H1 (cell line): ENCODE measurements at regions not wholly inside any gene's neighbourhood (a gene's known extent, or its start where the extent isn't known, plus 50 kb on each side); places are given as distances from the start of the nearest gene placed in this dataset.

Experiments
- CTCF ChIA-PET: fragments of 300-600 bp; sonication (Branson Sonifier 250); formaldehyde crosslinking; loops from one replicate; lab custom pipeline; 2021; ENCODE audit not compliant: partially characterized antibody; lab: Charles Lee
- POLR2A ChIA-PET: fragments of 300-600 bp; sonication (Branson Sonifier 250); formaldehyde crosslinking; loops from one replicate; lab custom pipeline; 2021; ENCODE audit warnings: inconsistent platforms; ENCODE audit not compliant: partially characterized antibody; lab: Charles Lee
- DNase-seq, 2 experiments: peaks; one replicate each; pipeline versions ENCODE4 v3.0.0 to v3.0.0-alpha.2; 2010 to 2022; ENCODE audit warnings: low spot score in 2 of 2, low read depth in 1 of 2, mixed read lengths in 1 of 2
- FAIRE-seq: peaks from 2 replicates; lab custom pipeline; 2011; peaks lifted over from hg19 to GRCh38; lab: Jason Lieb, UNC
- H2AFZ ChIP-seq: 2 replicates; pipeline ENCODE4 v1.8.1; 2012; ENCODE audit warnings: low read length, inconsistent platforms
- H2AK5ac ChIP-seq: 2 replicates; pipeline ENCODE4 v1.6.1; 2013; ENCODE audit warnings: low read depth, low read length
- H2BK120ac ChIP-seq: replicated peaks from 2 replicates; pipeline ENCODE3; 2013; ENCODE audit warnings: low read depth, low read length, inconsistent platforms
- H2BK12ac ChIP-seq: 2 replicates; pipeline ENCODE4 v1.6.1; 2013; ENCODE audit warnings: low read depth, low read length
- H2BK15ac ChIP-seq: 2 replicates; pipeline ENCODE4 v1.6.1; 2013; ENCODE audit warnings: low read length
- H2BK20ac ChIP-seq: 2 replicates; pipeline ENCODE4 v1.6.1; 2013; ENCODE audit warnings: low read length
- H2BK5ac ChIP-seq: 2 replicates; pipeline ENCODE4 v1.6.1; 2013; ENCODE audit warnings: low read depth, low read length
- H3K14ac ChIP-seq: 2 replicates; pipeline ENCODE4 v1.6.1; 2013; ENCODE audit warnings: inconsistent platforms; ENCODE audit not compliant: insufficient read length
- H3K18ac ChIP-seq: 2 replicates; pipeline ENCODE4 v1.6.1; 2013; ENCODE audit warnings: low read length; ENCODE audit errors: extremely low read depth
- H3K23ac ChIP-seq: 2 replicates; pipeline ENCODE4 v1.6.1; 2013; ENCODE audit warnings: inconsistent platforms; ENCODE audit not compliant: insufficient read length
- H3K23me2 ChIP-seq: 2 replicates; pipeline ENCODE4 v1.6.1; 2013; ENCODE audit warnings: low read depth, low read length
- H3K27ac ChIP-seq: 2 replicates; pipeline ENCODE4 v1.6.1; 2011; ENCODE audit warnings: low read depth, low read length, inconsistent platforms
- H3K27me3 ChIP-seq, 4 experiments: replicated peaks in 1 of 4; 1 replicate in 1 of 4; 2 replicates in 3 of 4; pipeline versions ENCODE4 v1.6.1 to v1.8.1; 2011 to 2013; ENCODE audit warnings: low read length in 3 of 4, mild to moderate bottlenecking in 3 of 4, inconsistent platforms in 2 of 4, mixed read lengths in 2 of 4, moderate library complexity in 1 of 4; ENCODE audit not compliant: control insufficient read depth in 3 of 4, insufficient read depth in 3 of 4; ENCODE audit errors: extremely low read depth in 1 of 4
- H3K36me3 ChIP-seq, 4 experiments: 2 replicates each; pipeline versions ENCODE4 v1.6.1 to v1.8.1; 2011 to 2013; ENCODE audit warnings: mild to moderate bottlenecking in 4 of 4, low read length in 3 of 4, moderate library complexity in 2 of 4, control low read depth in 1 of 4, inconsistent platforms in 1 of 4; ENCODE audit not compliant: insufficient read depth in 4 of 4, control insufficient read depth in 2 of 4
- H3K4ac ChIP-seq: replicated peaks from 2 replicates; pipeline ENCODE3; 2013; ENCODE audit warnings: low read length, low read depth, mixed read lengths, inconsistent platforms; ENCODE audit not compliant: insufficient read length
- H3K4me1 ChIP-seq, 4 experiments: replicated peaks in 1 of 4; 1 replicate in 1 of 4; 2 replicates in 3 of 4; pipeline versions ENCODE4 v1.6.1 to v1.8.1; 2011 to 2013; ENCODE audit warnings: low read length in 3 of 4, inconsistent platforms in 2 of 4, mixed read lengths in 1 of 4; ENCODE audit not compliant: insufficient read depth in 4 of 4, control insufficient read depth in 3 of 4
- H3K4me2 ChIP-seq, 2 experiments: 2 replicates each; pipeline versions ENCODE4 v1.6.1 to v1.8.1; 2011 to 2013; ENCODE audit warnings: low read depth in 2 of 2, low read length in 2 of 2, control low read depth in 1 of 2, inconsistent platforms in 1 of 2, mild to moderate bottlenecking in 1 of 2; ENCODE audit not compliant: insufficient read depth in 1 of 2
- H3K4me3 ChIP-seq, 4 experiments: fragments of 200-600, 300-600 bp in 1 of 4; sonication (generic), shearing (Covaris generic), sonication (Bioruptor Twin) in 1 of 4; 2 replicates each; pipeline versions ENCODE4 v1.5.1 to v1.8.1; 2011 to 2016; ENCODE audit warnings: low read length in 4 of 4, low read depth in 3 of 4, control low read depth in 2 of 4, inconsistent platforms in 2 of 4, mild to moderate bottlenecking in 2 of 4, mixed read lengths in 1 of 4, moderate library complexity in 1 of 4; ENCODE audit not compliant: insufficient read depth in 2 of 4; ENCODE audit errors: extremely low read depth in 1 of 4
- H3K56ac ChIP-seq: replicated peaks from 2 replicates; pipeline ENCODE3; 2013; ENCODE audit warnings: low read depth, mild to moderate bottlenecking, mixed read lengths, low read length, inconsistent platforms; ENCODE audit not compliant: insufficient read length
- H3K79me1 ChIP-seq: 2 replicates; pipeline ENCODE4 v1.6.1; 2013; ENCODE audit warnings: low read depth, low read length, control low read depth
- H3K79me2 ChIP-seq, 2 experiments: 2 replicates each; pipeline versions ENCODE4 v1.6.1 to v1.8.1; 2012 to 2013; ENCODE audit warnings: low read length in 2 of 2, mild to moderate bottlenecking in 2 of 2, inconsistent platforms in 1 of 2; ENCODE audit not compliant: insufficient read depth in 2 of 2, control insufficient read depth in 1 of 2
- H3K9ac ChIP-seq, 4 experiments: replicated peaks in 1 of 4; 1 replicate in 1 of 4; 2 replicates in 3 of 4; pipeline versions ENCODE4 v1.6.1 to v1.8.1; 2011 to 2013; ENCODE audit warnings: low read depth in 3 of 4, low read length in 3 of 4, control low read depth in 2 of 4, mild to moderate bottlenecking in 2 of 4, moderate library complexity in 2 of 4, inconsistent platforms in 1 of 4; ENCODE audit errors: extremely low read depth in 1 of 4
- H3K9me3 ChIP-seq, 2 experiments: 2 replicates each; pipeline versions ENCODE4 v1.6.1 to v1.8.1; 2012 to 2013; ENCODE audit warnings: mild to moderate bottlenecking in 2 of 2, moderate library complexity in 2 of 2, control low read depth in 1 of 2, inconsistent platforms in 1 of 2, low read depth in 1 of 2, low read length in 1 of 2, mixed read lengths in 1 of 2; ENCODE audit not compliant: insufficient read depth in 2 of 2
- H4K20me1 ChIP-seq, 2 experiments: replicated peaks in 1 of 2; 2 replicates each; pipeline versions ENCODE3 to v1.8.1; 2011 to 2013; ENCODE audit warnings: inconsistent platforms in 2 of 2, low read length in 2 of 2, mild to moderate bottlenecking in 1 of 2; ENCODE audit not compliant: insufficient read depth in 2 of 2, control insufficient read depth in 1 of 2
- H4K5ac ChIP-seq: 2 replicates; pipeline ENCODE4 v1.6.1; 2013; ENCODE audit warnings: low read length, low read depth, mixed read lengths, inconsistent platforms; ENCODE audit not compliant: insufficient read length
- H4K8ac ChIP-seq: 2 replicates; pipeline ENCODE4 v1.8.0; 2013; ENCODE audit warnings: mild to moderate bottlenecking, moderate library complexity, low read length, inconsistent platforms; ENCODE audit not compliant: insufficient read depth; ENCODE audit errors: extremely low read depth
- H4K91ac ChIP-seq: replicated peaks from 2 replicates; pipeline ENCODE3; 2013; ENCODE audit warnings: low read length, mixed read lengths, inconsistent platforms; ENCODE audit not compliant: insufficient read length
- ASH2L ChIP-seq: fragments of 200-600, 300-600 bp; sonication (generic); IDR thresholded peaks from one replicate; pipeline ENCODE4 v1.7.1; 2017; ENCODE audit warnings: low read length
- BACH1 ChIP-seq: IDR thresholded peaks from 2 replicates; pipeline ENCODE4 v1.6.1; 2012; ENCODE audit warnings: low read length, improper control_type of control experiment
- CEBPB ChIP-seq: IDR thresholded peaks from 2 replicates; pipeline ENCODE4 v1.6.1; 2012; ENCODE audit warnings: low read depth, low read length
- EP300 ChIP-seq, 2 experiments: IDR thresholded peaks; 1 replicate in 1 of 2; 2 replicates in 1 of 2; pipeline ENCODE4 v1.6.1; 2011 to 2012; ENCODE audit warnings: low read depth in 2 of 2, low read length in 2 of 2, mild to moderate bottlenecking in 2 of 2, borderline replicate concordance in 1 of 2, inconsistent platforms in 1 of 2, moderate library complexity in 1 of 2
- EZH2 ChIP-seq: fragments of 200-600 bp; sonication (generic); IDR thresholded peaks from 2 replicates; pipeline ENCODE4 v1.7.1; 2012; ENCODE audit warnings: low read depth, mild to moderate bottlenecking, moderate library complexity, low read length, inconsistent platforms; ENCODE audit not compliant: severe bottlenecking
- HDAC2 ChIP-seq, 2 experiments: fragments of 300-600 bp in 1 of 2; sonication (generic) in 1 of 2; IDR thresholded peaks; 2 replicates each; pipeline ENCODE4 v1.6.1; 2011 to 2012; ENCODE audit warnings: low read depth in 2 of 2, low read length in 2 of 2, mild to moderate bottlenecking in 2 of 2, moderate library complexity in 2 of 2, borderline replicate concordance in 1 of 2, inconsistent platforms in 1 of 2
- MAX ChIP-seq: IDR thresholded peaks from 2 replicates; pipeline ENCODE4 v1.6.1; 2012; ENCODE audit warnings: inconsistent platforms
- PHF8 ChIP-seq: fragments of 200-600 bp; sonication (generic); conservative IDR thresholded peaks from 2 replicates; pipeline ENCODE4 v1.7.1; 2012; ENCODE audit warnings: low read depth, mild to moderate bottlenecking, inconsistent platforms, low read length, moderate library complexity
- SAP30 ChIP-seq: fragments of 300-600 bp; sonication (generic); IDR thresholded peaks from 2 replicates; pipeline ENCODE4 v1.7.1; 2012; ENCODE audit warnings: low read length, moderate library complexity, mild to moderate bottlenecking, inconsistent platforms; ENCODE audit not compliant: insufficient read depth, insufficient replicate concordance
- SP2 ChIP-seq: IDR thresholded peaks from 2 replicates; pipeline ENCODE4 v1.6.1; 2012; ENCODE audit warnings: mild to moderate bottlenecking, low read length, inconsistent platforms
- TBP ChIP-seq: IDR thresholded peaks from 2 replicates; pipeline ENCODE4 v1.6.1; 2011; ENCODE audit warnings: low read depth, low read length, improper control_type of control experiment
- ZNF274 ChIP-seq: IDR thresholded peaks from 2 replicates; pipeline ENCODE4 v1.7.0; 2012; ENCODE audit warnings: low read length, borderline replicate concordance; ENCODE audit errors: extremely low read depth
- WGBS, 2 experiments: shearing (Covaris generic) in 1 of 2; methylation state at CpG; one replicate each; pipeline versions ENCODE4 v1.1.6 to v1.1.7; 2013 to 2015; ENCODE audit warnings: low lambda C conversion rate in 2 of 2, mixed read lengths in 2 of 2, inconsistent platforms in 1 of 2, low coverage in 1 of 2, missing lambda C conversion rate in 1 of 2; ENCODE audit not compliant: insufficient replicate concordance in 2 of 2, insufficient coverage in 1 of 2, insufficient read length in 1 of 2; ENCODE audit errors: extremely low coverage in 1 of 2, missing lambda C conversion rate in 1 of 2; 5-methylcytosine and 5-hydroxymethylcytosine counted together

GRCh38 chr5:121763665-121764064 is 88.0 kb upstream of the FTMT start:
- no peaks in the 10 kb centered on the region for H3K4me1 ChIP-seq
- no peaks in the 10 kb centered on the region for H3K27me3 ChIP-seq
- no peak overlapping the region for H2BK5ac ChIP-seq
- no peak overlapping the region for H3K9ac ChIP-seq
- no peak overlapping the region for H2BK12ac ChIP-seq
- H3K18ac ChIP-seq, result no peak overlapping the region
- no peaks in the 10 kb centered on the region for H3K9me3 ChIP-seq
- no peak overlapping the region for H3K27ac ChIP-seq
- no peak overlapping the region for H3K4me2 ChIP-seq
- no peak overlapping the region for H3K23ac ChIP-seq
- no peak overlapping the region for H2BK120ac ChIP-seq
- CTCF ChIA-PET, result interaction anchor here (1.3 kb wide), 1 partner anchor 108 kb away, joined by 3 read pairs; no protein-coding TSS in a partner anchor
- POLR2A ChIA-PET, result no interaction called here
- H4K8ac ChIP-seq, result no peak overlapping the region
- no peak overlapping the region for H4K5ac ChIP-seq
- H4K20me1 ChIP-seq, result no peaks in the 10 kb centered on the region
- no peak overlapping the region for H3K14ac ChIP-seq
- no peak overlapping the region for H3K4me3 ChIP-seq
- 91% methylated on average over 2 of the region's 2 CpGs; no CpG with 5 or more reads in 1 of the 2 experiments for WGBS, 2 experiments
- H2AFZ ChIP-seq, result no peak overlapping the region
- H2BK20ac ChIP-seq, result no peak overlapping the region
- DNase-seq (no peak), FAIRE-seq (peak; percentile 32)
- no peaks in the 10 kb centered on the region for H3K79me2 ChIP-seq
- H3K56ac ChIP-seq, result no peak overlapping the region
- no peaks in the 10 kb centered on the region for H3K79me1 ChIP-seq
- H4K91ac ChIP-seq, result no peak overlapping the region
- no peak overlapping the region for H2BK15ac ChIP-seq
- H3K4ac ChIP-seq, result no peak overlapping the region
- no peak overlapping the region for H2AK5ac ChIP-seq
- no peaks in the 10 kb centered on the region for H3K36me3 ChIP-seq
- no peaks in the 10 kb centered on the region for H3K23me2 ChIP-seq
- TF ChIP-seq ZNF274, result no peak
- no peak for TF ChIP-seq PHF8
- TF ChIP-seq MAX, result no peak
- no peak for TF ChIP-seq SAP30
- no peak for TF ChIP-seq EZH2
- no peak for TF ChIP-seq BACH1
- no peak for TF ChIP-seq CEBPB
- no peak for TF ChIP-seq ASH2L
- TF ChIP-seq HDAC2 (IDR thresholded peaks at IDR 0.05; ENCODE audit: borderline replicate concordance in 1 of 2, low read depth in 2 of 2, low read length in 2 of 2), result no peak
- no peak for TF ChIP-seq TBP
- TF ChIP-seq SP2, result no peak
- TF ChIP-seq EP300 (IDR thresholded peaks at IDR 0.05; ENCODE audit: borderline replicate concordance in 1 of 2, low read depth in 2 of 2, low read length in 2 of 2), result no peak
